Heart right ventricle (tissue), 16 donors: ENCODE measurements at regions not wholly inside any gene's neighbourhood (a gene's known extent, or its start where the extent isn't known, plus 50 kb on each side); places are given as distances from the start of the nearest gene placed in this dataset.

ENCODE experiments used
- ATAC-seq, 8 donors: fragments of 200-7000 bp; cut with Tn5 transposase; one replicate each; pipeline ENCODE4 v1.9.1; 2020; ENCODE audit warnings: mild to moderate bottlenecking in 8 of 8, moderate library complexity in 8 of 8, moderate number of reproducible peaks in 1 of 8
- DNase-seq, 2 donors: peaks; one replicate each; pipeline ENCODE4 v3.0.0-alpha.2; 2020
- H3K27ac ChIP-seq, 10 donors: fragments of 200-600 bp; sonication (generic) in 2 of 10; one replicate each; pipeline versions ENCODE4 v1.5.0 to v1.8.0; 2020 to 2022; ENCODE audit warnings: mild to moderate bottlenecking in 3 of 10
- H3K27me3 ChIP-seq, 7 donors: fragments of 200-600 bp; one replicate each; pipeline ENCODE4 v1.8.0; 2021 to 2022; ENCODE audit warnings: mild to moderate bottlenecking in 2 of 7
- H3K36me3 ChIP-seq, 9 donors: fragments of 200-600 bp; sonication (generic) in 1 of 9; one replicate each; pipeline versions ENCODE4 v1.5.0 to v1.8.0; 2020 to 2022; ENCODE audit warnings: mild to moderate bottlenecking in 2 of 9
- H3K4me1 ChIP-seq, 9 donors: fragments of 200-600 bp; sonication (generic) in 1 of 9; one replicate each; pipeline versions ENCODE4 v1.5.0 to v1.8.0; 2020 to 2022; ENCODE audit warnings: mild to moderate bottlenecking in 4 of 9
- H3K4me3 ChIP-seq, 10 donors: fragments of 200-600 bp; sonication (generic) in 2 of 10; one replicate each; pipeline versions ENCODE4 v1.5.0 to v1.8.0; 2020 to 2022; ENCODE audit warnings: mild to moderate bottlenecking in 7 of 10, moderate library complexity in 2 of 10
- H3K9me3 ChIP-seq, 11 donors: fragments of 200-600 bp in 10 of 11; sonication (generic) in 2 of 11; one replicate each; pipeline versions ENCODE4 v1.5.0 to v1.8.0; 2013 to 2022; ENCODE audit warnings: mild to moderate bottlenecking in 2 of 11, control low read depth in 1 of 11, moderate library complexity in 1 of 11
- WGBS, 2 donors: extraction: QIAGEN DNeasy Blood & Tissue Kit; methylation state at CpG; one replicate each; pipeline ENCODE4 v1.1.7; 2013; ENCODE audit warnings: inconsistent platforms in 1 of 2; 5-methylcytosine and 5-hydroxymethylcytosine counted together
- intact Hi-C, 10 donors: fragments of 100-400 bp; cut with DNase I; formaldehyde crosslinking; loops; one replicate each; pipeline versions ENCODE4 v1.11.1 to v1.14.2; 2022
- TF ChIP-seq, protein P1 (sequence below), 9 donors: fragments of 200-600 bp; sonication (generic) in 2 of 9; IDR thresholded peaks; one replicate each; pipeline versions ENCODE4 v1.5.0 to v1.8.0; 2021 to 2022; ENCODE audit warnings: antibody characterized with exemption in 9 of 9, mild to moderate bottlenecking in 5 of 9, moderate library complexity in 1 of 9
- donor health status: Arrhythmogenic right ventricular cardiomyopathy.
- donor health status: ischemic (EF 13 %, LVEDD 7.1; RV severe dilation, severe dysfunction).
- donor health status: healthy with polysubstance abuse.
- donor health status: DM: no; HTN: yes; CAD: no.
- donor health status: DM: no; HTN: no; CAD: no.
- donor health status: ischemic (EF 25% LVEDD 6.9; RV normal size, moderate dysfunction).
- donor health status: ischemic (EF 25% LVEDD 5.7; RV mildly dilated, moderate dysfunction).
- donor health status: healthy.
- donor health status: DM: yes; HTN: yes; CAD: no.
- donor health status: Ischemic cardiomyopathy.
- donor health status: ischemic (EF 35%, LVEDD 5.7; RV mildly dilated, moderate dysfunction).
- donor health status: nonischemic (EF 11% LVEDD 7.7; RV severe dilation, severe dysfunction).
- donor health status: DM: yes; HTN: yes; CAD: no.
- donor health status: PGD.
- donor health status: ischemic (EF 29% LVEDD 5.4; RV normal size, mild dysfunction).
- donor health status: nonischemic (EF 23%, LVEDD 6.1; RV moderate dilation, normal function).

DNA sequence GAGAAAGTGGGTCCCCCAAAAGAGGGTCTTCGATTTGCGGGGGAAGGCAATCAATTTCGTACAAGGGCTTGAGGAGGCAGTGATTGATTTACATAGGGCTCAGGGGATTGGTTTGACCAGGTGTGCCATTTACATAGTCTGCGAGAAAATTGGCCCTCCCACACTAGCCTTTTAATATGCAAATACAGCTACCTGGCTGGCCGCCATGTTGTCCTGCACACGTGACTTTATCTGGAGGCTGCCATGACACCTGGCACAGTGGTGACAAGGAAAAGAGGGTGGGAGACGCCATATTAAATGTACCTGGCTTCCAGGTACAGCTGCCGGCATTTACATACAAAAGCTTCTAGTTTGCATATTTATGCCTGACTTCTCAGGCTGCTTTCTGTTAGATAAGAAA, 1577.2 kb upstream of the LRRTM3 start:
- Histone ChIP-seq H3K36me3 (no peaks in the 10 kb centered on the region), H3K27me3 (no peaks in the 10 kb centered on the region), H3K9me3 (no peaks in the 10 kb centered on the region), H3K4me3 (no peak overlapping the region), H3K4me1 (peaks cover 0 to 10% (median 0%) of the 10 kb centered on the region in 9 donors), H3K27ac (no peak overlapping the region)
- WGBS, 2 donors, result 92% methylated on average over 8 of the region's 8 CpGs
- DNase-seq (no peak), ATAC-seq (no peak)
- TF ChIP-seq, protein P1, sequence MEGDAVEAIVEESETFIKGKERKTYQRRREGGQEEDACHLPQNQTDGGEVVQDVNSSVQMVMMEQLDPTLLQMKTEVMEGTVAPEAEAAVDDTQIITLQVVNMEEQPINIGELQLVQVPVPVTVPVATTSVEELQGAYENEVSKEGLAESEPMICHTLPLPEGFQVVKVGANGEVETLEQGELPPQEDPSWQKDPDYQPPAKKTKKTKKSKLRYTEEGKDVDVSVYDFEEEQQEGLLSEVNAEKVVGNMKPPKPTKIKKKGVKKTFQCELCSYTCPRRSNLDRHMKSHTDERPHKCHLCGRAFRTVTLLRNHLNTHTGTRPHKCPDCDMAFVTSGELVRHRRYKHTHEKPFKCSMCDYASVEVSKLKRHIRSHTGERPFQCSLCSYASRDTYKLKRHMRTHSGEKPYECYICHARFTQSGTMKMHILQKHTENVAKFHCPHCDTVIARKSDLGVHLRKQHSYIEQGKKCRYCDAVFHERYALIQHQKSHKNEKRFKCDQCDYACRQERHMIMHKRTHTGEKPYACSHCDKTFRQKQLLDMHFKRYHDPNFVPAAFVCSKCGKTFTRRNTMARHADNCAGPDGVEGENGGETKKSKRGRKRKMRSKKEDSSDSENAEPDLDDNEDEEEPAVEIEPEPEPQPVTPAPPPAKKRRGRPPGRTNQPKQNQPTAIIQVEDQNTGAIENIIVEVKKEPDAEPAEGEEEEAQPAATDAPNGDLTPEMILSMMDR (IDR thresholded peaks at IDR 0.05), result no peak
- intact Hi-C loops, result loop anchor here in 1 of 10 donors (10.0 kb wide), 1 partner anchor 216 kb away; no protein-coding TSS in a partner anchor

DNA sequence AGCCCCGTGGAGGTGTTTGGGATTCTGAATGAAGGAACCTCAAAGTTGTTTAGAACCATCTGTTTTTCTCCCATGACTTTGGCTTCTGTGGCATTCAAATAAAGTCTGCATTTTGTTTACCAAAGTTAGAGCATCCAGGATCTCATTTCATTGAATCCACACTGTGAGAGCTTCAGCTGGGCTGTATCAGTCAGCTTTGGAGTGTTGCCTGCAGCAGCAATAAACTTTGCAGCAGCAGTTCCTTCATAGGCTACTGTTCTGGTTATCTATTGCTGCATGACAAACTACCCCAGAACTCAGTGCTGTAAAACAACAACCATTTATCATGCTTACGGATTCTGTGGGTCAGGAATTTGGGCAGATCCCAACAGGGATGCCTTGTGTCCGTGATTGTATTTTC, 1575.2 kb upstream of the LRRTM3 start:
- Histone ChIP-seq H3K36me3 (no peaks in the 10 kb centered on the region), H3K4me3 (no peak overlapping the region), H3K4me1 (peaks cover 0 to 9% (median 0%) of the 10 kb centered on the region in 9 donors), H3K27me3 (no peaks in the 10 kb centered on the region), H3K9me3 (no peaks in the 10 kb centered on the region), H3K27ac (no peak overlapping the region)
- 33 to 34% methylated on average over 3 of the region's 3 CpGs for WGBS, 2 donors
- TF ChIP-seq, protein P1 (IDR thresholded peaks at IDR 0.05), result no peak
- intact Hi-C loops, result no loop called here
- ATAC-seq (no peak), DNase-seq (no peak)

DNA sequence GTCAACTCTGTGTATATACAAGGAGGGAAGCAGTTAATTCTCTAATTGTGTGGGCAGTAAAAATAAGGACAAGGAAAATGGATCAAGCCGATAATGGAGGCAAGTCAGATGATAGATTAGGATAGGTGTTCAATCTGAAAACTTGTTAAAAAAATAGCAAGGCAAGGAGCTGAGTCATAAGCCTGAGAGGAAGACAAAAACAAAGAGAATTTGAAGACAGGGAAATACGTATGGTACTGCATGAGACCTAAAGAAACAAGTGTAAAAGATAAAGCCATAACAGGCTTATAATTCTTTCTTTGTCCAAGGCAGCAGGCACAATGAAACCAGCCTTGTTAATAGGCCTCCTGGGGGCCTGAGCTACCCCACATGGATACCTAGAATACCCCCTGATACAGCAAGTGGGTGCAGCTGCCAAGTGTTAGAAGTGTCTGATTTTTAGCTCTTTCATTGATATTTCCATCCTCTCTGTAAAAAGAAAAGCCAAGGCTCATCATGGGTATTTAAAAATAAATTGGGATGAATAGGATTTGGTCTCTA, 1570.6 kb upstream of the LRRTM3 start:
- ATAC-seq, result no peak
- DNase-seq, result no peak
- 78 to 80% methylated on average over 2 of the region's 2 CpGs for WGBS, 2 donors
- TF ChIP-seq, protein P1 (IDR thresholded peaks at IDR 0.05), result no peak
- no peaks in the 10 kb centered on the region for H3K36me3 ChIP-seq
- intact Hi-C loops, result no loop called here
- no peaks in the 10 kb centered on the region for H3K9me3 ChIP-seq
- H3K27ac ChIP-seq, result no peak overlapping the region
- no peaks in the 10 kb centered on the region for H3K27me3 ChIP-seq
- no peak overlapping the region for H3K4me3 ChIP-seq
- no peaks in the 10 kb centered on the region for H3K4me1 ChIP-seq

DNA sequence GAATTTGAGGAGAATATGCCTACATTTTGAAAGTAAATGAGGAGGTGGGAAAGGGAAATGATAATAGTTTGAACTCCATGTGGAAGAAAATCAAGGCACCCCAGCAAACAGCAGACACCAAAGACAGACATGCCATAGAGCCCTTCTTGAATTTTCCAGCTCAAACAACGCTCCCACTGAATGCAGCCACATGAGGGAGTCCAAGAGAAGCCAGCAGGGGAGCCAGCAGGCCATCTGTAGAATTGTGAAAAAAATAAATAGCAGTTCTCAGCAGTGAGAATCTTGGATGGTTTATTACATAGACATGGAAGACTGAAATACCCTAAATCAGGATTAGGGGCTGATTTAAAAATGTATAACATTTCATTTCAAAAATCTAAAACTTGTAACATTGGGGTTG, 1567.3 kb upstream of the LRRTM3 start:
- intact Hi-C loops, result no loop called here
- ATAC-seq (no peak), DNase-seq (no peak)
- Histone ChIP-seq H3K4me1 (no peaks in the 10 kb centered on the region), H3K27me3 (no peaks in the 10 kb centered on the region), H3K4me3 (no peak overlapping the region), H3K36me3 (no peaks in the 10 kb centered on the region), H3K9me3 (no peaks in the 10 kb centered on the region), H3K27ac (no peak overlapping the region)
- WGBS, 2 donors, result 31 to 50% methylated on average over 1 of the region's 1 CpG
- TF ChIP-seq, protein P1 (IDR thresholded peaks at IDR 0.05), result peak in 7 of 9 donors; percentile 24 to 49 (median 32)
